Neuronal stem cell (in vitro differentiated cells): ENCODE measurements at regions not wholly inside any gene's neighbourhood (a gene's known extent, or its start where the extent isn't known, plus 50 kb on each side); places are given as distances from the start of the nearest gene placed in this dataset.
A peak's percentile ranks its signal among the peaks of the same experiment; 100 is the strongest.

Experiments
- DNase-seq: peaks from one replicate; pipeline ENCODE4 v3.0.0-alpha.2; 2013; ENCODE audit warnings: low spot score
- H2AFZ ChIP-seq: one replicate; pipeline ENCODE4 v1.6.1; 2013; ENCODE audit warnings: mild to moderate bottlenecking, low read length, inconsistent platforms
- H2AK5ac ChIP-seq: 2 replicates; pipeline ENCODE4 v1.6.1; 2013; ENCODE audit warnings: low read depth, mild to moderate bottlenecking, inconsistent platforms, low read length, moderate library complexity, mixed read lengths
- H2BK120ac ChIP-seq: 2 replicates; pipeline ENCODE4 v1.6.1; 2013; ENCODE audit warnings: low read depth, mild to moderate bottlenecking, inconsistent platforms, low read length, moderate library complexity, mixed read lengths
- H2BK12ac ChIP-seq: one replicate; pipeline ENCODE4 v1.6.1; 2013; ENCODE audit warnings: low read length, inconsistent platforms
- H2BK15ac ChIP-seq: 2 replicates; pipeline ENCODE4 v1.6.1; 2013; ENCODE audit warnings: mild to moderate bottlenecking, low read length, inconsistent platforms, mixed read lengths
- H2BK5ac ChIP-seq: one replicate; pipeline ENCODE4 v1.6.1; 2013; ENCODE audit warnings: inconsistent platforms, mild to moderate bottlenecking, low read length, moderate library complexity
- H3K14ac ChIP-seq: one replicate; pipeline ENCODE4 v1.6.1; 2013; ENCODE audit warnings: low read length, inconsistent platforms
- H3K18ac ChIP-seq: 2 replicates; pipeline ENCODE4 v1.6.1; 2013; ENCODE audit warnings: low read length, inconsistent platforms
- H3K23ac ChIP-seq: 2 replicates; pipeline ENCODE4 v1.6.1; 2013; ENCODE audit warnings: low read depth, mild to moderate bottlenecking, mixed read lengths, low read length, inconsistent platforms; ENCODE audit not compliant: poor library complexity
- H3K27ac ChIP-seq: replicated peaks from 3 replicates; pipeline ENCODE4 v1.5.1; 2013; ENCODE audit warnings: low read length, inconsistent platforms
- H3K27me3 ChIP-seq, 3 experiments: 2 replicates each; pipeline ENCODE4 v1.6.1; 2013; ENCODE audit warnings: low read length in 3 of 3, mild to moderate bottlenecking in 2 of 3, inconsistent platforms in 1 of 3, low read depth in 1 of 3, mixed read lengths in 1 of 3, moderate library complexity in 1 of 3; ENCODE audit not compliant: control insufficient read depth in 3 of 3, insufficient read depth in 3 of 3
- H3K36me3 ChIP-seq, 2 donors: replicated peaks in 1 of 2; 2 replicates each; pipeline ENCODE4 v1.6.1; 2013; ENCODE audit warnings: low read length in 2 of 2; ENCODE audit not compliant: control insufficient read depth in 2 of 2, insufficient read depth in 2 of 2
- H3K4ac ChIP-seq: 2 replicates; pipeline ENCODE4 v1.6.1; 2013; ENCODE audit warnings: inconsistent platforms, mild to moderate bottlenecking, low read length, moderate library complexity
- H3K4me1 ChIP-seq, 2 donors: 1 replicate in 1 of 2; 2 replicates in 1 of 2; pipeline ENCODE4 v1.6.1; 2013; ENCODE audit warnings: low read length in 2 of 2, low read depth in 1 of 2; ENCODE audit not compliant: control insufficient read depth in 2 of 2, insufficient read depth in 1 of 2
- H3K4me2 ChIP-seq: one replicate; pipeline ENCODE4 v1.6.1; 2013; ENCODE audit warnings: mild to moderate bottlenecking, low read length, inconsistent platforms; ENCODE audit not compliant: insufficient read depth, poor library complexity, severe bottlenecking
- H3K4me3 ChIP-seq, 2 donors: 2 replicates each; pipeline ENCODE4 v1.5.1; 2013; ENCODE audit warnings: low read length in 2 of 2, mild to moderate bottlenecking in 2 of 2, inconsistent platforms in 1 of 2, moderate library complexity in 1 of 2
- H3K79me1 ChIP-seq: one replicate; pipeline ENCODE4 v1.6.1; 2013; ENCODE audit warnings: low read depth, mild to moderate bottlenecking, inconsistent platforms, low read length, moderate library complexity
- H3K9ac ChIP-seq: one replicate; pipeline ENCODE4 v1.6.1; 2013; ENCODE audit warnings: mild to moderate bottlenecking, low read depth, low read length, inconsistent platforms; ENCODE audit not compliant: poor library complexity
- H3K9me3 ChIP-seq, 2 donors: replicated peaks in 1 of 2; 2 replicates each; pipeline versions ENCODE3 to v1.6.1; 2013; ENCODE audit warnings: low read length in 2 of 2, mild to moderate bottlenecking in 2 of 2, inconsistent platforms in 1 of 2, low read depth in 1 of 2, mixed read lengths in 1 of 2, moderate library complexity in 1 of 2; ENCODE audit not compliant: control insufficient read depth in 2 of 2, insufficient read depth in 1 of 2
- H4K8ac ChIP-seq: one replicate; pipeline ENCODE4 v1.6.1; 2013; ENCODE audit warnings: low read depth, mild to moderate bottlenecking, inconsistent platforms, low read length, moderate library complexity
- H4K91ac ChIP-seq: one replicate; pipeline ENCODE4 v1.6.1; 2013; ENCODE audit warnings: low read length, low read depth, mild to moderate bottlenecking, inconsistent platforms; ENCODE audit not compliant: poor library complexity
- WGBS, 2 donors: extraction: QIAGEN DNeasy Blood & Tissue Kit; methylation state at CpG; one replicate each; pipeline ENCODE4 v1.1.7; 2013; ENCODE audit warnings: missing lambda C conversion rate in 2 of 2, mixed read lengths in 1 of 2; ENCODE audit not compliant: insufficient read length in 2 of 2, insufficient replicate concordance in 1 of 2; ENCODE audit errors: extremely low coverage in 2 of 2; 5-methylcytosine and 5-hydroxymethylcytosine counted together

DNA sequence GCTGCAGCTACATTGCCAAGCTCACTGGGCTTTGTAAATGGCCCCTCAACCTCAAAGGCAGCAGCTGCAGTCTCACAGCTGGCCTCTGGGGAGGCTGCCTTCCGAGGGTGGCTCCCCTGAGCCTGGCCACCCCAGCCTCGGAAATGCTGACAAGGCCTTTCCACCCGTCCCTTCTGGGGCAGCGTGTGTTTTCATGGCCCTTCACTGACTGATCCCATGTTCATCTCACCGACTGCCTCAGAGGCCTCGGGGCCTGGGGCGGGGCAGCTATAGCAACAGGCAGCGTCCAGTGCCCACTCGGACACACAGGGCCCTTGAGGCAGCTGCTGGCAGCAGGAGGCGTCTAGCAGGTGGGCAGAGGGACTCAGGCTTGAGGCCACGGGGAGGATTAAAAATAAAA lies 149.7 kb downstream of the GLI2 start:
- no peak overlapping the region for H4K8ac ChIP-seq
- H3K36me3 ChIP-seq, result peaks cover 0 to 10% of the 10 kb centered on the region in 2 donors
- no peak overlapping the region for H2BK5ac ChIP-seq
- H3K27ac ChIP-seq, result no peak overlapping the region
- no CpG with 5 or more reads among the region's 11 CpGs for WGBS, 2 donors
- H3K9me3 ChIP-seq, result no peaks in the 10 kb centered on the region
- H3K4me3 ChIP-seq, result no peak overlapping the region
- H3K79me1 ChIP-seq, result peaks cover 16% of the 10 kb centered on the region
- no peak for DNase-seq
- peaks cover 23 to 29% of the 10 kb centered on the region in 2 donors for H3K4me1 ChIP-seq
- H3K14ac ChIP-seq, result peak overlapping the region; percentile 25
- no peak overlapping the region for H2BK120ac ChIP-seq
- no peak overlapping the region for H2BK12ac ChIP-seq
- H4K91ac ChIP-seq, result no peak overlapping the region
- H3K23ac ChIP-seq, result peak overlapping the region; percentile 17
- no peak overlapping the region for H3K4me2 ChIP-seq
- no peaks in the 10 kb centered on the region for H3K27me3 ChIP-seq
- no peak overlapping the region for H2AFZ ChIP-seq
- no peak overlapping the region for H3K4ac ChIP-seq
- peak overlapping the region; percentile 22 for H2AK5ac ChIP-seq
- no peak overlapping the region for H2BK15ac ChIP-seq
- H3K18ac ChIP-seq, result peak overlapping the region; percentile 85
- H3K9ac ChIP-seq, result peak overlapping the region; percentile 24

DNA sequence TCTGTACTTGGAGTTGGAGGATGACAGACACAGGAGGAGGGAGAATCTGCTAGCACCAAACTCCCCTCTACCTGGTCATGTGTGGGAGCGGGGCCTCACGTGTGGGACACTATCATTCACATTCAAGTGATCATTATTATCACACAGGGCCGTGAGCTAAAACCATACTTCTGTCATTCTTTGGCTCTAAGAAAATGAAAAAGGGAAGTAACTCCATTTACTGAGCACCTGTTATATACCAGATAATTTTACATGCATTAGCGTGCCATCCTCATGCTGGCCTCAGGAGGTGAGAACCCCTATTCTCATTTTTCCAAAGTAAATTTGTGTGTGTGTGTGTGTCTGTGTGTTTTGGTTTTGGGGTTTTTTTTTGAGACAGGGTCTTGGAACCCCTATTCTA lies 150.1 kb downstream of the GLI2 start:
- Histone ChIP-seq H3K27ac (no peak overlapping the region), H2BK12ac (no peak overlapping the region), H3K4me2 (no peak overlapping the region), H4K8ac (no peak overlapping the region), H3K18ac (no peak overlapping the region), H3K4ac (no peak overlapping the region), H3K9me3 (no peaks in the 10 kb centered on the region), H3K4me3 (no peak overlapping the region), H2AK5ac (peak overlapping the region; percentile 22), H3K14ac (no peak overlapping the region), H3K4me1 (peaks cover 23 to 29% of the 10 kb centered on the region in 2 donors), H3K27me3 (no peaks in the 10 kb centered on the region), H2BK120ac (no peak overlapping the region), H4K91ac (no peak overlapping the region), H2BK5ac (no peak overlapping the region), H3K23ac (no peak overlapping the region), H3K9ac (no peak overlapping the region), H3K79me1 (peaks cover 17% of the 10 kb centered on the region), H2BK15ac (no peak overlapping the region), H2AFZ (no peak overlapping the region), H3K36me3 (peaks cover 0 to 14% of the 10 kb centered on the region in 2 donors)
- no CpG with 5 or more reads among the region's 4 CpGs for WGBS, 2 donors
- no peak for DNase-seq

DNA sequence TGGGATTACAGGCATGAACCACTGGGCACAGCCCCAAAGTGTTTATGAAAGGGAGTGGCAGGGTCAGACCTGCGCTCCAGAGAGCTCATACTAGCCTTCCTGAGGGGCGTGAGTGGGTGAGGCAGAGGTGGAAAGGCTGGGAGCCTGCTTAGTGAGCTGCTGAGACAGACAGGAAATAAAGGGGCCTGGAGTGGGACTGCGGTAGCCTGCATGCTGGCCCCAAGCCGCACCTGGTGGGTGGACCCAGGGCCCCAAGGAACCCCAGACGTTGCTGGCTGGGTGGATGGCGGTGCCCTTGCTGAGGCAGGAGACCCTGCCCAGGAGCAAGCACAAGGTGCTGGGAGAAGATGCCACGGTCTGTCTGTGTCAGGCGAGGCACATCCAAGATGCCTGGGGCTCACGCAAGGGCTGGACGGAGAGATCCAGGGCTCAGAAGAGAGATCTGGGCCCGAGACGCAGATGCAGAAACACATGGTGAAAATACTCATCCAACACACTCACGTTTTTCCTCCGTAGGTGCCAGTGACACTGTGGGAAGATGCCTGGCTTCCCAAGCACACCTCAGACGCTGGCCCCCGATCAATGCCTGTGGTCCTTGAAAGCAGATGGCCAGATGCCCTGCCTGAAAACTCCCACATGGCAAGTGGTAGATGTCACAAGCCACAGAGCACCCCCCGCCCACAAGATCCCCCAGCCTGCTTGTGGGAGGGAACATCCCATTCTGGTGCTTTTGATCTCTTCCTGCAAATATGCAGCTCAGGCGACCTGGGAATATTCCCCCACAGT lies 151.1 kb downstream of the GLI2 start:
- Histone ChIP-seq H3K36me3 (peaks cover 0 to 24% of the 10 kb centered on the region in 2 donors), H3K27ac (no peak overlapping the region), H3K23ac (no peak overlapping the region), H3K4me2 (no peak overlapping the region), H3K18ac (peak overlapping the region; percentile 77), H2AK5ac (peak overlapping the region; percentile 85), H4K91ac (no peak overlapping the region), H3K27me3 (no peaks in the 10 kb centered on the region), H3K9ac (no peak overlapping the region), H3K9me3 (no peaks in the 10 kb centered on the region), H3K14ac (peak overlapping the region; percentile 50), H2BK120ac (no peak overlapping the region), H2BK5ac (peak overlapping the region; percentile 16), H4K8ac (no peak overlapping the region), H3K4ac (no peak overlapping the region), H2BK12ac (peak overlapping the region; percentile 52), H2AFZ (no peak overlapping the region), H3K4me1 (peaks cover 31 to 33% of the 10 kb centered on the region in 2 donors), H3K79me1 (peaks cover 12% of the 10 kb centered on the region), H2BK15ac (no peak overlapping the region), H3K4me3 (no peak overlapping the region)
- no peak for DNase-seq
- WGBS, 2 donors, result no CpG with 5 or more reads among the region's 18 CpGs

DNA sequence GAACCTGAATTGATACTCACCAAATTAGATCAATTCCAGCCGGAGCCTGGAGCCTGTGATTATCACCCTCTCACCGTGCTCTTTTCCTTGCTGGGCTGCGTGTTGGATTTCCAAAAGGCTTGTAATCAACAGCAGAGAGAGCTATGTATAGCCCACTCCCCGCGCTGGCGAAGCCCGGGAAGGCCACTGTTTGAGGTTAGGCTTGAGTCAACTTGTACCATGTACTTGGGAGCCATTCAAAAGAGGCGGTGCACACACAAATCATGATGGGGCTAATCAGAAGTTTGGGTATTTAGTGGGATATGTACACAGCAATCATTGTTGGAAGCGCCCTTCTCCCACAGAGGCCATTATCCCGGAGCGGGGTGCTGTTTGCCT lies 151.6 kb downstream of the GLI2 start:
- Histone ChIP-seq H3K14ac (no peak overlapping the region), H3K27me3 (no peaks in the 10 kb centered on the region), H3K23ac (no peak overlapping the region), H2AFZ (no peak overlapping the region), H2BK12ac (no peak overlapping the region), H4K8ac (no peak overlapping the region), H3K4ac (no peak overlapping the region), H3K27ac (no peak overlapping the region), H3K9ac (no peak overlapping the region), H3K4me3 (no peak overlapping the region), H3K79me1 (peaks cover 12% of the 10 kb centered on the region), H2BK5ac (no peak overlapping the region), H4K91ac (no peak overlapping the region), H3K4me1 (peaks cover 37 to 39% of the 10 kb centered on the region in 2 donors), H2BK120ac (no peak overlapping the region), H2BK15ac (no peak overlapping the region), H3K18ac (no peak overlapping the region), H3K4me2 (no peak overlapping the region), H2AK5ac (no peak overlapping the region), H3K9me3 (no peaks in the 10 kb centered on the region), H3K36me3 (peaks cover 0 to 28% of the 10 kb centered on the region in 2 donors)
- DNase-seq, result no peak
- no CpG with 5 or more reads among the region's 11 CpGs for WGBS, 2 donors
